ENCODE measurements at regions not wholly inside any gene's neighbourhood (a gene's known extent, or its start where the extent isn't known, plus 50 kb on each side); places are given as distances from the start of the nearest gene placed in this dataset.

DNA sequence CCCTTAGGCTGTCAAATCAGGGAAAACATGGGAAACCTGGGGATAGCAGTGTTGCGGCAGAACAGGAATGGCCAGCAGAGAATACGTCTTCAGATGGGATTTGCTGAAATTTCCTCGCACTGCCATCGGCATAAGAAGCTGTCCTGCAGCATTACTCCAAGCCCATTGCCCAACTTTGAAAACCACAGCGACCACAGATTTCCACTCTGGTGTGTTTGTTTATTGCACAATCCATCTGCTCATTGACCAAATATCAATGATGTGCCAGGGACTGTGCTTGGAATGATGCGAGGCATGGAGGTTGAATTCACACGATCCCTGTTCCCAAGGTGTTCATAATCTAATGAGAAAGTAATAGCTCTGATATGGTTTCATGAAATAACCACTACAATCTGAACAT, 383.3 kb upstream of the MYT1L start:
- TF ChIP-seq, protein P1, sequence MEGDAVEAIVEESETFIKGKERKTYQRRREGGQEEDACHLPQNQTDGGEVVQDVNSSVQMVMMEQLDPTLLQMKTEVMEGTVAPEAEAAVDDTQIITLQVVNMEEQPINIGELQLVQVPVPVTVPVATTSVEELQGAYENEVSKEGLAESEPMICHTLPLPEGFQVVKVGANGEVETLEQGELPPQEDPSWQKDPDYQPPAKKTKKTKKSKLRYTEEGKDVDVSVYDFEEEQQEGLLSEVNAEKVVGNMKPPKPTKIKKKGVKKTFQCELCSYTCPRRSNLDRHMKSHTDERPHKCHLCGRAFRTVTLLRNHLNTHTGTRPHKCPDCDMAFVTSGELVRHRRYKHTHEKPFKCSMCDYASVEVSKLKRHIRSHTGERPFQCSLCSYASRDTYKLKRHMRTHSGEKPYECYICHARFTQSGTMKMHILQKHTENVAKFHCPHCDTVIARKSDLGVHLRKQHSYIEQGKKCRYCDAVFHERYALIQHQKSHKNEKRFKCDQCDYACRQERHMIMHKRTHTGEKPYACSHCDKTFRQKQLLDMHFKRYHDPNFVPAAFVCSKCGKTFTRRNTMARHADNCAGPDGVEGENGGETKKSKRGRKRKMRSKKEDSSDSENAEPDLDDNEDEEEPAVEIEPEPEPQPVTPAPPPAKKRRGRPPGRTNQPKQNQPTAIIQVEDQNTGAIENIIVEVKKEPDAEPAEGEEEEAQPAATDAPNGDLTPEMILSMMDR (IDR thresholded peaks at IDR 0.05; ENCODE audit: low read depth, low read length, missing control alignments), result no peak
- H3K4me3 ChIP-seq (ENCODE audit: low read depth, low read length), result no peak overlapping the region
- DNase-seq (ENCODE audit: low read depth), result no peak
- in situ Hi-C loops (cut with HindIII; ENCODE audit: low sequenced_read_pairs), result no loop called here

DNA sequence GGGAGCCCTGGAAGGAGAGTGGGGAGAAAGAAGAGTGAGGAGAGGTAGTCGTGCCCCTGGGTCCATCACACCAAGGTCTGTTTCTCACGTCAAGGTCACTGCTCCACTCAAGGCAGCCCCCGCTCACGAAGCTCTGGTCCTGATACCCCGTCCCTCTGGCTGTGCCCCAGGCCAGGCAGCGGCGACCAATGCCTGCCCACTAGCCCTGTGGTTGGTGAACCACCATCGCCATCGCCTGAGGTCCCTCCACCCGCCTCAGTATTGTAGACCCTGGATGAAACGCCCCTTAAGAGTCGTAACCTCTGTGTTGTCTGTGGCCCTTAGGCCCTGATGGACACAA, 378.3 kb upstream of the MYT1L start:
- TF ChIP-seq, protein P1 (IDR thresholded peaks at IDR 0.05; ENCODE audit: low read depth, low read length, missing control alignments), result no peak
- no peak for DNase-seq (ENCODE audit: low read depth)
- H3K4me3 ChIP-seq (ENCODE audit: low read depth, low read length), result no peak overlapping the region
- in situ Hi-C loops (cut with HindIII; ENCODE audit: low sequenced_read_pairs), result no loop called here

DNA sequence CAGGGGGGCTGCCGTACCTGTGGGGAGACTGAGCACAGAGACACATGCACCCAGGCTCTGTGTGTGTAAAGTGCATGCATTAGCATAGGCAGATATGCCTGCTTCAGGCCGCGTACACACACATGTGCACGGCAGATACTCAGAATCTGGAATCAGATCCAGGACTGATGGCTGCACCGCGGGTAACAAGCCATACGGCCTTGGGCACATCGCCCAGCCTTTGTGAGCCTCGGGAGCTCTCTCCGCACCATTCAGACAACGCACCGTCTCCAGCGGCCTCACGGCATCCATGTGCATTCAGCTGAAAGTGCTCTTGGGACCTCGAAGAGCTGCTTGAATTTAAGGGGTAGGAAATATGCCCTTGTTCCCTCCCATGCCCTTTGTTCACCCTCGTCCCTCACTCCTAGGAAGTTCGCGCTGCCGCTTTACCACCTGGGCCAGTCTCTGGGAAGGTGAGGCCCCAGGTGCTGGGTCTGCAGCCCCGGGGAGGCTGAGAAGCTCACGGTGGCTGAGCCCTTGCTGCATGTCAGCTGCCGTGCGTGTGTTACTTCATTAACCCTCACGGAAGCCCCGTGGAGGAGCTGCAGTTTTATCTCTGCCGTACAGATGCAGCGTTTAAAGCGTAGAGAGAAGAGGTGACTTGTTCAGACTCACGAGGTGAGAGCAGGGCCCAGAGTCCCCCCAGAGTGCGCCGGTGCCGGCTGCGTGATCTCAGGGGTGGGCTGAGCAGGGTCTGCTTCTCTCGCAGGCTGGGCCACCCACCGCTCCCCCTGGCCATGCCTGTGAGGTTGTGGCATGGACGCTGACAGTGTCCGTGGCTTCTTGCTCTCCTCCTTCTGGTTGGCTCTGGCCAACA, 377.7 kb upstream of the MYT1L start:
- in situ Hi-C loops (cut with HindIII; ENCODE audit: low sequenced_read_pairs), result no loop called here
- TF ChIP-seq, protein P1 (IDR thresholded peaks at IDR 0.05; ENCODE audit: low read depth, low read length, missing control alignments), result no peak
- DNase-seq (ENCODE audit: low read depth), result no peak
- H3K4me3 ChIP-seq (ENCODE audit: low read depth, low read length), result no peak overlapping the region

DNA sequence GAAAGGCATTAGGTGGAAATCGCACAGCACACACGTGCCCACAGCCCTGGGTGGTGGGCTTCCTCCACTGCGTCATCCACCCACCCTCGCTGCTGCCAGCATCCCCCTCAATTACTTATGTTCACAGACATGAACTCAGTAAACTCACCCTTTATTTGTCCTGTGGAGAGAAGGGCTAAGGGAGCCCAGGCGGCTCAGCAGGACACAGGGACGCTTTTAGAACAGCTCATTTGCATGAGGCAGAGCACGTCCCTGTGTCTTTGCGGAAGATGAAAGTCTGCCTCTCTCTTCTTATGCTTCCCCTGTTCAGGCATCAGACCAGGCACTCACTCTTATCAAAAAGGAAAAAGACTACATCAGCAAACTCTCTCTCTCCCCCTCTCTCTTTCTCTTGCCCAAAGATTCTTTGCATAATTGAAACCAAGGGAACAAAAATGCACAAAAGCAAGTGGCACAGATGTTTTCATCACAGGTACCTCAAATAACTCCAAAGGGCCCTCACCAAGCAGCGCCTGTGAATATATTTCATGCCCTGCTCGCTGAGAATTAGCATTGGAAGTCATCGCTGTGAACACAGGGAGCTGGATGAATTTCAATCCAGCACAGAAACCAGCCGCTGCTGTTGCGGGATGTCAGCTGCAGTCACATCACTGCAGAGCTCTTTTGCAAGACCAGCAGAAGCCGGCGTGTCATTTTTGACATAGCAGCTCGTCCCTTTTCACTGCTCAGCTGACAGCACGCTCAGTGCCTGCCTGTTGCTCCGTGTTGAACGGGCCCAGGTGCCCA, 376.3 kb upstream of the MYT1L start:
- no peak overlapping the region for H3K4me3 ChIP-seq (ENCODE audit: low read depth, low read length)
- in situ Hi-C loops (cut with HindIII; ENCODE audit: low sequenced_read_pairs), result no loop called here
- TF ChIP-seq, protein P1 (IDR thresholded peaks at IDR 0.05; ENCODE audit: low read depth, low read length, missing control alignments), result no peak
- DNase-seq (ENCODE audit: low read depth), result no peak

DNA sequence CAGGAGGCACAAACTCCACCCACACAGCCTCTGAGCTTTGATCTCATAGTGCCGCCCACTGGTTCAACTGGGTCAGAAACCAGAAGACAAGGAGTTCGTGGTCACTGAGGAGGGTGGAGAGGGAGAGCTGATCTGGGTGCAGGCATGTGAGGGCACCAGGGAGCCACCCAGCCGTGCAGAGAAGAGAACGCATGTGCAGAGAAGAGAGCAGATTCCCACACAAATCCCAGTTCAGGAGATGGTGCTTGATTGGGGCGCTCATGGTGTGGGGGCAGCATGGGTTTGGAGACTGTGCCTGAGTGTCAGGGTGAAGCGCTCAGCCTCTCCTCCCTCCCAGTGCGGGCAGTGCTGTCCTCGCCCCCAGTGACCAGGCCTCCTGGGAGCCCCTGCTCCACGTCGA, 375.2 kb upstream of the MYT1L start:
- no peak for DNase-seq (ENCODE audit: low read depth)
- H3K4me3 ChIP-seq (ENCODE audit: low read depth, low read length), result no peak overlapping the region
- TF ChIP-seq, protein P1 (IDR thresholded peaks at IDR 0.05; ENCODE audit: low read depth, low read length, missing control alignments), result no peak
- in situ Hi-C loops (cut with HindIII; ENCODE audit: low sequenced_read_pairs), result no loop called here

DNA sequence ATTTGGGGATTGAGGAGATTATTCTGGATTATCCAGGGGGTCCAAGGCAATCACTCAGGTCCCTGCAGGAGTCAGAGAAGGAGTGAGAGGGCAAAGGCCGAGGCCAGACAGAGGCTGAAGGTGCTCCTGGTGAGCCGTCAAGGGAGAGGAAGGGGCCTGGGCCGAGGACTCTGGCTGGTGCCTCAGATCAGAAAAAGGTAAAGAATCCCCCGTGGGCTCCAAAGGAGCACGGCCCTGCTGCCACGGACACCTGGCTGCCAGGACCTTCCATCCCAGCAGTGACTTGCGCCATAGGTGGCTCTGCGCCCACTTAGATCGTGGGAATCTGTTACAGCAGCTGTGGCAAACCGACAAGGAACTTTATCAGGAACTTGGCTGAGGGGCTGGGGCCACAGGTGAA, 374.8 kb upstream of the MYT1L start:
- TF ChIP-seq, protein P1 (IDR thresholded peaks at IDR 0.05; ENCODE audit: low read depth, low read length, missing control alignments), result no peak
- in situ Hi-C loops (cut with HindIII; ENCODE audit: low sequenced_read_pairs), result no loop called here
- H3K4me3 ChIP-seq (ENCODE audit: low read depth, low read length), result no peak overlapping the region
- no peak for DNase-seq (ENCODE audit: low read depth)

Data from astrocyte of the cerebellum (primary cell).